Omental fat pad (tissue), 3 donors: ENCODE measurements at regions not wholly inside any gene's neighbourhood (a gene's known extent, or its start where the extent isn't known, plus 50 kb on each side); places are given as distances from the start of the nearest gene placed in this dataset.

Experiments used
- ATAC-seq: fragments of 150-250 bp; one replicate; pipeline ENCODE4 v1.9.1; 2016; ENCODE audit warnings: mild to moderate bottlenecking, moderate library complexity; ENCODE audit not compliant: low FRiP score
- DNase-seq: peaks from one replicate; pipeline ENCODE4 v3.0.0-alpha.2; 2019; ENCODE audit warnings: low spot score
- CTCF ChIP-seq, 3 donors: fragments of 450-650 bp; IDR thresholded peaks; one replicate each; pipeline ENCODE4 v1.5.1; 2016 to 2017; ENCODE audit warnings: antibody characterized with exemption in 3 of 3, mild to moderate bottlenecking in 3 of 3, moderate library complexity in 2 of 3

GRCh38 chr3:5613599-5613998 lies 426.1 kb downstream of the EDEM1 start:
- DNase-seq (no peak), ATAC-seq (no peak)
- no peak for TF ChIP-seq CTCF (IDR thresholded peaks at IDR 0.05)

GRCh38 chr3:5616873-5617272 lies 429.4 kb downstream of the EDEM1 start:
- no peak for TF ChIP-seq CTCF (IDR thresholded peaks at IDR 0.05)
- ATAC-seq (no peak), DNase-seq (no peak)

- no peak for TF ChIP-seq CTCF (IDR thresholded peaks at IDR 0.05)
- no peak for DNase-seq
- no peak for ATAC-seq
These were observed 430.7 kb downstream of the EDEM1 start for GRCh38 chr3:5618170-5618569.

- TF ChIP-seq CTCF (IDR thresholded peaks at IDR 0.05), result no peak
- ATAC-seq, result no peak
- no peak for DNase-seq
These were observed 442.9 kb downstream of the EDEM1 start for GRCh38 chr3:5630406-5630805.

- no peak for ATAC-seq
- DNase-seq, result no peak
- TF ChIP-seq CTCF (IDR thresholded peaks at IDR 0.05), result no peak
These were observed 446.5 kb downstream of the EDEM1 start for GRCh38 chr3:5633960-5634359.

- DNase-seq, result no peak
- no peak for ATAC-seq
- no peak for TF ChIP-seq CTCF (IDR thresholded peaks at IDR 0.05)
These were observed 446.9 kb downstream of the EDEM1 start for GRCh38 chr3:5634411-5634810.

GRCh38 chr3:5635746-5636145 lies 448.2 kb downstream of the EDEM1 start:
- DNase-seq (no peak), ATAC-seq (no peak)
- TF ChIP-seq CTCF (IDR thresholded peaks at IDR 0.05), result no peak
